SU-DHL-6 (cell line): ENCODE measurements at regions not wholly inside any gene's neighbourhood (a gene's known extent, or its start where the extent isn't known, plus 50 kb on each side); places are given as distances from the start of the nearest gene placed in this dataset.
"Not testable (repeated sequence)": the region's sequence is repeated elsewhere in the genome, so short reads cannot be mapped to it uniquely, and the experiment has no call there.

ENCODE experiments used
- H2AFZ ChIP-seq: fragments of 200-600 bp; sonication (generic); 2 replicates; pipeline ENCODE4 v1.6.1; 2014; ENCODE audit warnings: low read depth, mild to moderate bottlenecking, moderate library complexity, mixed read lengths, antibody characterized with exemption, low read length; ENCODE audit not compliant: severe bottlenecking
- H3F3A ChIP-seq: fragments of 200-600 bp; shearing (Covaris generic); 2 replicates; pipeline ENCODE4 v1.6.0; 2016; ENCODE audit warnings: antibody characterized with exemption, mild to moderate bottlenecking; ENCODE audit not compliant: insufficient read depth
- H3K27ac ChIP-seq: fragments of 200-600 bp; sonication (generic); 2 replicates; pipeline ENCODE4 v1.5.1; 2016; ENCODE audit warnings: low read depth, mild to moderate bottlenecking, low read length, moderate library complexity, mixed read lengths
- H3K27me3 ChIP-seq: fragments of 200-600 bp; sonication (generic), shearing (Covaris generic); 2 replicates; pipeline ENCODE4 v1.6.0; 2014; ENCODE audit warnings: mild to moderate bottlenecking, low read length
- H3K36me3 ChIP-seq: fragments of 200-600 bp; sonication (generic); 2 replicates; pipeline ENCODE4 v1.6.1; 2014; ENCODE audit warnings: mild to moderate bottlenecking, low read length, mixed read lengths
- H3K4me2 ChIP-seq: fragments of 300-600, 200-600 bp; shearing (Covaris generic), sonication (generic); 2 replicates; pipeline ENCODE4 v1.6.0; 2014; ENCODE audit warnings: low read length, low read depth, mild to moderate bottlenecking; ENCODE audit not compliant: poor library complexity, severe bottlenecking
- H3K4me3 ChIP-seq: fragments of 200-600 bp; sonication (generic); 2 replicates; pipeline ENCODE4 v1.5.1; 2014; ENCODE audit warnings: antibody characterized with exemption, low read length, mild to moderate bottlenecking, mixed read lengths; ENCODE audit not compliant: insufficient read depth, poor library complexity, severe bottlenecking
- H3K79me2 ChIP-seq: fragments of 200-600 bp; sonication (generic); 2 replicates; pipeline ENCODE4 v1.6.1; 2014; ENCODE audit warnings: mild to moderate bottlenecking, low read length, moderate library complexity; ENCODE audit not compliant: insufficient read depth
- H3K9ac ChIP-seq: fragments of 200-600 bp; sonication (generic); 2 replicates; pipeline ENCODE4 v1.7.0; 2014; ENCODE audit warnings: mild to moderate bottlenecking, low read length
- H3K9me2 ChIP-seq: fragments of 200-600 bp; sonication (generic); replicated peaks from 2 replicates; pipeline ENCODE4 v1.6.1; 2014; ENCODE audit warnings: low read length; ENCODE audit not compliant: insufficient read depth
- H3K9me3 ChIP-seq: fragments of 200-600 bp; sonication (generic); 2 replicates; pipeline ENCODE4 v1.6.1; 2014; ENCODE audit warnings: low read length, mixed read lengths; ENCODE audit not compliant: insufficient read depth
- H4K20me1 ChIP-seq: fragments of 200-600 bp; sonication (generic); 2 replicates; pipeline ENCODE4 v1.6.1; 2014; ENCODE audit warnings: low read depth, mild to moderate bottlenecking, antibody characterized with exemption, low read length, moderate library complexity, mixed read lengths
- EZH2phosphoT487 ChIP-seq: fragments of 200-600 bp; sonication (generic), shearing (Covaris generic); conservative IDR thresholded peaks from 2 replicates; pipeline ENCODE4 v1.6.1; 2018; ENCODE audit warnings: mild to moderate bottlenecking, antibody characterized with exemption, low read length, moderate library complexity, mixed read lengths
- TF ChIP-seq, protein P1 (sequence below): fragments of 200-600 bp; sonication (generic); IDR thresholded peaks from one replicate; pipeline ENCODE4 v1.5.1; 2017; ENCODE audit warnings: antibody characterized with exemption, mild to moderate bottlenecking, low read length, moderate library complexity; ENCODE audit not compliant: insufficient read depth, poor library complexity, severe bottlenecking

DNA sequence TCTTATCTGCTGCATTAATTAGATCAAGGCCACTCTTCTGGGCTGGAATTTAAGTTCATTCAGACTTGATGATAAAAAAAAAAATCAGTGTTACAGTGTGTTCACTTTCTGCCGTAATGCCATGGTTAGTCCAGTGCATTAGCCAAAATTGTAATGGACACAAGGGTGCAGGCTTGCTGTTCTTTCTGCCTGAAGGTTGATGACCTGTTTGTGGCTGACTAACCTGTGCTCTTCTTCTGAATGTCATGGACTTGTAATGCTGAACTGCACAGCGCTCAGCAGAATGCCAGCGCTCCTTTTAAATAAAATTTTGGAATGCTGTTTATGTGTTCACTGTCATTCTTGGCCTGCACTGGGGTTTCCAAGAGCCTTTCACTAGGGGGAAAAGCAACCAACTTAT, 323.2 kb downstream of the ZNF248 start:
- no peaks in the 10 kb centered on the region for H4K20me1 ChIP-seq
- no peak overlapping the region for H3K4me3 ChIP-seq
- H3K36me3 ChIP-seq: no peaks in the 10 kb centered on the region
- no peak overlapping the region for H3K27ac ChIP-seq
- no peaks in the 10 kb centered on the region for H3K9me3 ChIP-seq
- H3K9ac ChIP-seq: no peak overlapping the region
- H3K9me2 ChIP-seq: no peaks in the 10 kb centered on the region
- TF ChIP-seq, protein P1, sequence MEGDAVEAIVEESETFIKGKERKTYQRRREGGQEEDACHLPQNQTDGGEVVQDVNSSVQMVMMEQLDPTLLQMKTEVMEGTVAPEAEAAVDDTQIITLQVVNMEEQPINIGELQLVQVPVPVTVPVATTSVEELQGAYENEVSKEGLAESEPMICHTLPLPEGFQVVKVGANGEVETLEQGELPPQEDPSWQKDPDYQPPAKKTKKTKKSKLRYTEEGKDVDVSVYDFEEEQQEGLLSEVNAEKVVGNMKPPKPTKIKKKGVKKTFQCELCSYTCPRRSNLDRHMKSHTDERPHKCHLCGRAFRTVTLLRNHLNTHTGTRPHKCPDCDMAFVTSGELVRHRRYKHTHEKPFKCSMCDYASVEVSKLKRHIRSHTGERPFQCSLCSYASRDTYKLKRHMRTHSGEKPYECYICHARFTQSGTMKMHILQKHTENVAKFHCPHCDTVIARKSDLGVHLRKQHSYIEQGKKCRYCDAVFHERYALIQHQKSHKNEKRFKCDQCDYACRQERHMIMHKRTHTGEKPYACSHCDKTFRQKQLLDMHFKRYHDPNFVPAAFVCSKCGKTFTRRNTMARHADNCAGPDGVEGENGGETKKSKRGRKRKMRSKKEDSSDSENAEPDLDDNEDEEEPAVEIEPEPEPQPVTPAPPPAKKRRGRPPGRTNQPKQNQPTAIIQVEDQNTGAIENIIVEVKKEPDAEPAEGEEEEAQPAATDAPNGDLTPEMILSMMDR: no peak
- no peak for TF ChIP-seq EZH2phosphoT487
- no peaks in the 10 kb centered on the region for H3K27me3 ChIP-seq
- H3K4me2 ChIP-seq: no peak overlapping the region
- no peaks in the 10 kb centered on the region for H3F3A ChIP-seq
- no peak overlapping the region for H2AFZ ChIP-seq
- H3K79me2 ChIP-seq: no peaks in the 10 kb centered on the region

DNA sequence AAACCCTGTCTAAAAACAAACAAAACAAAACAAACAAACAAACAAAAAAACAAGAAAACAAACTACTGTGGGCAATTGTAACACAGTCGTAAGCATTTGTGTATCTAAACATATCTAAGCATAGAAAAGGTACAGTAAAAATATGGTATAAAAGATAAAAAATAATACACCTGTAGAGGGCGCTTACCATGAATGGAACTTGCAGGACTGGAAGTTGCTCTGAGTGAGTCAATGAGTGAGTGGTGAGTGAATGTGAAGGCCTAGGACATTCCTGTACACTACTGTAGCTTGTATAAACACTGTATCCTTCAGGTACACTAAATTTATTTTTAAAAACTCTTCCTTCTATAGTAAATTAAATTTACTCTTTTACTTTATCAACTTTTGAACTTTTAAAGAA, 332.0 kb downstream of the ZNF248 start:
- H3K9me3 ChIP-seq, H2AFZ ChIP-seq, H3K36me3 ChIP-seq, H3K4me2 ChIP-seq, H3F3A ChIP-seq, H3K79me2 ChIP-seq, H4K20me1 ChIP-seq, H3K27me3 ChIP-seq, H3K27ac ChIP-seq, H3K9ac ChIP-seq, H3K4me3 ChIP-seq, H3K9me2 ChIP-seq: not testable (repeated sequence)
- TF ChIP-seq, protein P1: peak; percentile 12

- H3K9me3 ChIP-seq: no peaks in the 10 kb centered on the region
- TF ChIP-seq, protein P1: no peak
- no peak for TF ChIP-seq EZH2phosphoT487
- H2AFZ ChIP-seq: no peak overlapping the region
These were observed 336.9 kb downstream of the ZNF248 start for GRCh38 chr10:37520488-37520887.

DNA sequence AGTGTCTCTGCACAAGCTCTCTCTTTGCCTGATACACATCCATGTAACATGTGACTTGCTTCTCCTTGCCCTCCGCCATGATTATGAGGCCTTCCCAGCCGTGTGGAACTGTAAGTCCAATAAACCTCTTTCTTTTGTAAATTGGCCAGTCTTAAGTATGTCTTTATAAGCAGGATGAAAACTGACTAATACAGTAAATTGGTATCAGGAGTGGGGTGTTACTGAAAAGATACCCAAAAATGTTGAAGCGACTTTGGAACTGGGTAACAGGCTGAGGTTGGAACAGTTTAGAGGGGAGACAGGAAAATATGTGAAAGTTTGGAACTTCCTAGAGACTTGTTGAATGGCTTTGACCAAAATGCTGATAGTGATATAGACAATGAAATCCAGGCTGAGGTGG, 346.9 kb downstream of the ZNF248 start:
- not testable (repeated sequence) for H3K36me3 ChIP-seq, H3K9me2 ChIP-seq, H3K4me3 ChIP-seq, H4K20me1 ChIP-seq, H2AFZ ChIP-seq, H3K79me2 ChIP-seq, H3K27ac ChIP-seq, H3K4me2 ChIP-seq, H3K9me3 ChIP-seq, H3K9ac ChIP-seq, H3F3A ChIP-seq, H3K27me3 ChIP-seq

More at GRCh38 chr10:37520488-37520887, 336.9 kb downstream of the ZNF248 start:
- H3K27me3 ChIP-seq: no peaks in the 10 kb centered on the region
- no peak overlapping the region for H3K27ac ChIP-seq
- H3K9me2 ChIP-seq: no peaks in the 10 kb centered on the region
- no peak overlapping the region for H3K9ac ChIP-seq
- H3K36me3 ChIP-seq: no peaks in the 10 kb centered on the region
- H3F3A ChIP-seq: no peaks in the 10 kb centered on the region
- no peak overlapping the region for H3K4me2 ChIP-seq
- no peaks in the 10 kb centered on the region for H4K20me1 ChIP-seq
- H3K4me3 ChIP-seq: no peak overlapping the region
- no peaks in the 10 kb centered on the region for H3K79me2 ChIP-seq
